ENCODE measurements at regions not wholly inside any gene's neighbourhood (a gene's known extent, or its start where the extent isn't known, plus 50 kb on each side); places are given as distances from the start of the nearest gene placed in this dataset.

DNA sequence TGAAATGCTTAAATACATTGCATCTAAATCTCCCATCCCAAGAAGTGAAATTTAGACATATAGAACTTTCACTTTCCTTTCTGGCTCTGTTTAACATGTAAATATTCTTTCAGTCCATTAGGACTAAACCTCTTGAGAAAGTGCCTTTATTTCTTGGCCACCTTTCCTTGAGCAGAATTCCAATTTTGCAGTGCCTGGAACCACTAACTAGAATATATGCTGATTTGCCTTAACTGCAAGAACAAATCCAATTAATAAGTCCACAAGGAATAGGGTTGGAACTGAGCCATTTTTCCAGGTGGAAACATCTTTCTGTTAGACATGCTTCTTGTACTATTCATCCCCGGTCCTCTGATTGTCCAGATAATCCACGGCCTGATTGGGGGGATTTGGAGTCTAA, 478.0 kb downstream of the ENC1 start:
- Histone ChIP-seq H3K36me3 (no peaks in the 10 kb centered on the region), H3K27me3 (peaks cover 4% of the 10 kb centered on the region), H3K4me1 (peaks cover 2% of the 10 kb centered on the region), H3K27ac (no peak overlapping the region), H3K4me3 (no peak overlapping the region), H3K9me3 (no peaks in the 10 kb centered on the region)
- DNase-seq (ENCODE audit: low spot score in 2 of 2): no peak
- TF ChIP-seq, protein P1, sequence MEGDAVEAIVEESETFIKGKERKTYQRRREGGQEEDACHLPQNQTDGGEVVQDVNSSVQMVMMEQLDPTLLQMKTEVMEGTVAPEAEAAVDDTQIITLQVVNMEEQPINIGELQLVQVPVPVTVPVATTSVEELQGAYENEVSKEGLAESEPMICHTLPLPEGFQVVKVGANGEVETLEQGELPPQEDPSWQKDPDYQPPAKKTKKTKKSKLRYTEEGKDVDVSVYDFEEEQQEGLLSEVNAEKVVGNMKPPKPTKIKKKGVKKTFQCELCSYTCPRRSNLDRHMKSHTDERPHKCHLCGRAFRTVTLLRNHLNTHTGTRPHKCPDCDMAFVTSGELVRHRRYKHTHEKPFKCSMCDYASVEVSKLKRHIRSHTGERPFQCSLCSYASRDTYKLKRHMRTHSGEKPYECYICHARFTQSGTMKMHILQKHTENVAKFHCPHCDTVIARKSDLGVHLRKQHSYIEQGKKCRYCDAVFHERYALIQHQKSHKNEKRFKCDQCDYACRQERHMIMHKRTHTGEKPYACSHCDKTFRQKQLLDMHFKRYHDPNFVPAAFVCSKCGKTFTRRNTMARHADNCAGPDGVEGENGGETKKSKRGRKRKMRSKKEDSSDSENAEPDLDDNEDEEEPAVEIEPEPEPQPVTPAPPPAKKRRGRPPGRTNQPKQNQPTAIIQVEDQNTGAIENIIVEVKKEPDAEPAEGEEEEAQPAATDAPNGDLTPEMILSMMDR (IDR thresholded peaks at IDR 0.05): no peak
- TF ChIP-seq POLR2AphosphoS5 (IDR thresholded peaks at IDR 0.05): no peak
- TF ChIP-seq POLR2A (IDR thresholded peaks at IDR 0.05): no peak
- 77% methylated on average over 2 of the region's 2 CpGs for WGBS

GRCh38 chr5:74161170-74161569, 479.4 kb downstream of the ENC1 start:
- no peak for DNase-seq (ENCODE audit: low spot score in 2 of 2)
- TF ChIP-seq EP300 (IDR thresholded peaks at IDR 0.05) (no peak), POLR2AphosphoS5 (IDR thresholded peaks at IDR 0.05) (no peak)
- TF ChIP-seq, protein P1 (IDR thresholded peaks at IDR 0.05): no peak
- WGBS: 100% methylated on average over 1 of the region's 1 CpG
- no peaks in the 10 kb centered on the region for H3K9me3 ChIP-seq
- H3K27me3 ChIP-seq: peaks cover 4% of the 10 kb centered on the region
- H3K4me3 ChIP-seq: no peak overlapping the region
- H3K4me1 ChIP-seq: peaks cover 2% of the 10 kb centered on the region
- no peaks in the 10 kb centered on the region for H3K36me3 ChIP-seq
- no peak overlapping the region for H3K27ac ChIP-seq

GRCh38 chr5:74156728-74157383, 483.7 kb downstream of the ENC1 start:
- no peaks in the 10 kb centered on the region for H3K36me3 ChIP-seq
- H3K27me3 ChIP-seq: peaks cover 4% of the 10 kb centered on the region
- H3K27ac ChIP-seq: no peak overlapping the region
- no peak overlapping the region for H3K4me3 ChIP-seq
- no peak for DNase-seq (ENCODE audit: low spot score in 2 of 2)
- H3K9me3 ChIP-seq: no peaks in the 10 kb centered on the region
- TF ChIP-seq, protein P1 (IDR thresholded peaks at IDR 0.05): no peak
- TF ChIP-seq EP300 (IDR thresholded peaks at IDR 0.05): no peak
- TF ChIP-seq POLR2A (IDR thresholded peaks at IDR 0.05): no peak
- TF ChIP-seq POLR2AphosphoS5 (IDR thresholded peaks at IDR 0.05): no peak
- no peaks in the 10 kb centered on the region for H3K4me1 ChIP-seq
- WGBS: 82% methylated on average over 3 of the region's 3 CpGs

DNA sequence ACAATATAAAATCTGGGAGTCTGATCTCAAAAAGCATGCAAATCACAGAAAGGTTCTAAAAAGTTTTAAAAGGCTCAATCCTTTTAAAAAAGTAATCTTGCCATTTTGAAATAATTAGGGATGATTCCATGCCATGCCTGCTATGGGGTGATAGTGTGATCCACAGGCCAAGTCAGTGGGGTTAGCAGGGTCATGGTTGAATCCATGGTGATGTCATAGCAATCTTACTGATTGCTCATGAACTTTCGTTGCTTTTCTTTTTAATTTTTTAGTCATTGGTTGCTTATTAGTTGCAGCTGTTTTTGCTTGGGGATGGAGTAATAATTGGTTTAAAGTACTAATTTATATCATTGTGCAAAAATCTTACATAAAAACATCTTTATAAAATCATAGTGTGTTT, 485.0 kb downstream of the ENC1 start:
- WGBS: 60% methylated on average over 1 of the region's 1 CpG

DNA sequence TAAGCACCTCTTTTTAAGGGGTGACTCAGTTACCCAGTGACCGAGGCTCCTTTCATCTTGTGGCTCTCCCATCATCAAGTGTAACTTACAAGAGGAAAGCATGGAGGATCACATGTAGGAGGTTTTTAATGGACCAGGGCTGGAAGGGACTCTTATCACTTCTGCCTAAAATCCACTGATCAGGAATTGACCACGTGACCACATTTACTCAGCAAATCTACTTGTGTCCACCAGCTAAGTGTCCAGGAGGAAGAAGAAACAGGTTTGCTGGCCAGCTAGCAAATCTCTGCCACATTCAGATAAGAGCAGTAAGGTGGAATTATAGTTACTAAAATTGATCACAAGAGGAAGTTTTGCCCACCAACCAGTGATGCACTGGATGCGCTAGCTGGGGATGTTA, 486.0 kb downstream of the ENC1 start:
- H3K9me3 ChIP-seq: no peaks in the 10 kb centered on the region
- no peak overlapping the region for H3K27ac ChIP-seq
- DNase-seq (ENCODE audit: low spot score in 2 of 2): no peak
- H3K27me3 ChIP-seq: peaks cover 4% of the 10 kb centered on the region
- TF ChIP-seq, protein P1 (IDR thresholded peaks at IDR 0.05): no peak
- TF ChIP-seq POLR2A (IDR thresholded peaks at IDR 0.05) (no peak), POLR2AphosphoS5 (IDR thresholded peaks at IDR 0.05) (no peak), EP300 (IDR thresholded peaks at IDR 0.05) (no peak)
- H3K36me3 ChIP-seq: no peaks in the 10 kb centered on the region
- H3K4me3 ChIP-seq: no peak overlapping the region
- 94% methylated on average over 3 of the region's 3 CpGs for WGBS
- no peaks in the 10 kb centered on the region for H3K4me1 ChIP-seq

More for the DNA sequence above, 485.0 kb downstream of the ENC1 start:
- no peaks in the 10 kb centered on the region for H3K9me3 ChIP-seq
- no peak overlapping the region for H3K27ac ChIP-seq
- no peaks in the 10 kb centered on the region for H3K4me1 ChIP-seq
- H3K36me3 ChIP-seq: no peaks in the 10 kb centered on the region
- TF ChIP-seq, protein P1 (IDR thresholded peaks at IDR 0.05): no peak
- TF ChIP-seq POLR2AphosphoS5 (IDR thresholded peaks at IDR 0.05): no peak
- TF ChIP-seq POLR2A (IDR thresholded peaks at IDR 0.05): no peak
- no peak for TF ChIP-seq EP300 (IDR thresholded peaks at IDR 0.05)
- DNase-seq (ENCODE audit: low spot score in 2 of 2): no peak
- H3K4me3 ChIP-seq: no peak overlapping the region
- H3K27me3 ChIP-seq: peaks cover 4% of the 10 kb centered on the region
